ENCODE measurements at regions not wholly inside any gene's neighbourhood (a gene's known extent, or its start where the extent isn't known, plus 50 kb on each side); places are given as distances from the start of the nearest gene placed in this dataset.

DNA sequence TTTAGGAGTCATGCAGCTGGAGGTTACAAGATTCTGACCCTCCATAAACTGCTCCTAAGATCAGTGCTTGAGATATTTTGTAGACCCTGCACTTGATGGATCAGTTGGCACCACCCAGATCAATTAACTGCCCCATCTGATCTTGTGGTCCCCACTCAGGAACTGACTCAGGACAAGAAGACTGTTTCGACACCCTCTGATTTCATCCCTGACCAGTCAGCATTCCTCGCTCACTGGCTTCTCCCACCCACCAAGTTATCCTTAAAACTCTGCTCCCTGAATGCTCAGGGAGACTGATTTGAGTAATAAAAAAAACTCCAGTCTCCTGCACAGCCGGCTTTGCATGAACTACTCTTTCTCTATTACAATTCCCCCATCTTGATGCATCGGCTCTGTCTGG, 360.2 kb downstream of the GALC start:
- H3K4me3 ChIP-seq (ENCODE audit: low read depth, low read length): no peak overlapping the region
- TF ChIP-seq CTCF (IDR thresholded peaks at IDR 0.05; ENCODE audit: insufficient read depth, low read length, missing control alignments): no peak
- CTCF ChIA-PET: no interaction called here
- DNase-seq (ENCODE audit: low read depth, low spot score): no peak
- POLR2A ChIA-PET: no interaction called here

DNA sequence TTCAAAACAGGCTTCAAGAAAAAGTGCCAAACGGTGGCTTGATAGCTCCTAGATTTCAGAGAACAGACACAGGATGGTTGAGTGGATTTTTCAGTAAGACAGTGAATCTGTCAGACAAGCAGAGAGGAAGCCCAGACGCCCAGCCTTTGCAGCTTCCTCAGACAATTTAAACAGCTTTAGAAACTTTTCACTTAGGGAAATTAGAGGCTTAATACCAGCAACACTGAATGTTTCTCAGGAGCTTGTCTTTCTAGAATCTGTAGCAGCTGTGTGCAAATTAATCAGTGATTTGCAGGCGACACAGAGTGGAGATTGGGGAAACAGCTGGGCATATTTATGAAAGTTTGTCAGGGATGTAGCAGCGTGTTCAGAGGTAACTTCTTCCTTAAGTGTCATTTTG, 362.1 kb downstream of the GALC start:
- no peak for DNase-seq (ENCODE audit: low read depth, low spot score)
- POLR2A ChIA-PET: no interaction called here
- no peak for TF ChIP-seq CTCF (IDR thresholded peaks at IDR 0.05; ENCODE audit: insufficient read depth, low read length, missing control alignments)
- CTCF ChIA-PET: no interaction called here
- no peak overlapping the region for H3K4me3 ChIP-seq (ENCODE audit: low read depth, low read length)

GRCh38 chr14:87629788-87630187, 363.2 kb downstream of the GALC start:
- TF ChIP-seq CTCF (IDR thresholded peaks at IDR 0.05; ENCODE audit: insufficient read depth, low read length, missing control alignments): no peak
- POLR2A ChIA-PET: no interaction called here
- DNase-seq (ENCODE audit: low read depth, low spot score): no peak
- CTCF ChIA-PET: no interaction called here
- no peak overlapping the region for H3K4me3 ChIP-seq (ENCODE audit: low read depth, low read length)

- no peak for DNase-seq (ENCODE audit: low read depth, low spot score)
- POLR2A ChIA-PET: no interaction called here
Observed at GRCh38 chr14:87628780-87629179, 364.2 kb downstream of the GALC start.

GRCh38 chr14:87628129-87628528, 364.9 kb downstream of the GALC start:
- no peak for DNase-seq (ENCODE audit: low read depth, low spot score)
- no peak for TF ChIP-seq CTCF (IDR thresholded peaks at IDR 0.05; ENCODE audit: insufficient read depth, low read length, missing control alignments)
- H3K4me3 ChIP-seq (ENCODE audit: low read depth, low read length): no peak overlapping the region
- CTCF ChIA-PET: no interaction called here
- POLR2A ChIA-PET: no interaction called here

More at GRCh38 chr14:87628780-87629179, 364.2 kb downstream of the GALC start:
- no peak overlapping the region for H3K4me3 ChIP-seq (ENCODE audit: low read depth, low read length)
- TF ChIP-seq CTCF (IDR thresholded peaks at IDR 0.05; ENCODE audit: insufficient read depth, low read length, missing control alignments): no peak
- CTCF ChIA-PET: no interaction called here

- no peak for DNase-seq (ENCODE audit: low read depth, low spot score)
- H3K4me3 ChIP-seq (ENCODE audit: low read depth, low read length): no peak overlapping the region
- CTCF ChIA-PET: interaction anchor here (1.6 kb wide), 1 partner anchor 10 kb away, joined by 3 read pairs; no protein-coding TSS in a partner anchor
- POLR2A ChIA-PET: no interaction called here
- TF ChIP-seq CTCF (IDR thresholded peaks at IDR 0.05; ENCODE audit: insufficient read depth, low read length, missing control alignments): no peak
Observed at GRCh38 chr14:87626266-87626665, 366.7 kb downstream of the GALC start.

Measured in AG04449 (cell line).